ENCODE measurements at regions not wholly inside any gene's neighbourhood (a gene's known extent, or its start where the extent isn't known, plus 50 kb on each side); places are given as distances from the start of the nearest gene placed in this dataset.

GRCh38 chr6:113352029-113352801 lies 504.9 kb upstream of the MARCKS start:
- H3K9me3 ChIP-seq: no peaks in the 10 kb centered on the region
- H3K36me3 ChIP-seq: no peaks in the 10 kb centered on the region
- DNase-seq: no peak
- no peak for TF ChIP-seq CTCF (IDR thresholded peaks at IDR 0.05; ENCODE audit: low read depth, low read length)
- peaks cover 5% of the 10 kb centered on the region for H3K4me1 ChIP-seq
- H3K4me3 ChIP-seq (ENCODE audit: low read depth, low read length): no peak overlapping the region
- H3K27me3 ChIP-seq: no peaks in the 10 kb centered on the region

GRCh38 chr6:113352831-113353230 lies 504.3 kb upstream of the MARCKS start:
- H3K36me3 ChIP-seq: no peaks in the 10 kb centered on the region
- no peak overlapping the region for H3K4me3 ChIP-seq (ENCODE audit: low read depth, low read length)
- no peak for DNase-seq
- no peaks in the 10 kb centered on the region for H3K27me3 ChIP-seq
- H3K4me1 ChIP-seq: peaks cover 5% of the 10 kb centered on the region
- no peak for TF ChIP-seq CTCF (IDR thresholded peaks at IDR 0.05; ENCODE audit: low read depth, low read length)
- no peaks in the 10 kb centered on the region for H3K9me3 ChIP-seq

GRCh38 chr6:113353392-113353791 lies 503.8 kb upstream of the MARCKS start:
- Histone ChIP-seq H3K27me3 (no peaks in the 10 kb centered on the region), H3K4me3 (ENCODE audit: low read depth, low read length) (no peak overlapping the region), H3K4me1 (0 out of 2 replicates have a peak, but pooled peaks cover 2% of the 10 kb centered on the region), H3K36me3 (no peaks in the 10 kb centered on the region), H3K9me3 (no peaks in the 10 kb centered on the region)
- no peak for TF ChIP-seq CTCF (IDR thresholded peaks at IDR 0.05; ENCODE audit: low read depth, low read length)
- DNase-seq: no peak

- no peak for DNase-seq
- no peak for TF ChIP-seq CTCF (IDR thresholded peaks at IDR 0.05; ENCODE audit: low read depth, low read length)
- peaks cover 10% of the 10 kb centered on the region for H3K4me1 ChIP-seq
- no peak overlapping the region for H3K4me3 ChIP-seq (ENCODE audit: low read depth, low read length)
- no peaks in the 10 kb centered on the region for H3K27me3 ChIP-seq
- H3K36me3 ChIP-seq: no peaks in the 10 kb centered on the region
- H3K9me3 ChIP-seq: no peaks in the 10 kb centered on the region
Measured at GRCh38 chr6:113354204-113354895, 502.8 kb upstream of the MARCKS start.

- no peak for DNase-seq
Measured at GRCh38 chr6:113356139-113356538, 501.0 kb upstream of the MARCKS start.

More at GRCh38 chr6:113356139-113356538, 501.0 kb upstream of the MARCKS start:
- no peak overlapping the region for H3K4me3 ChIP-seq (ENCODE audit: low read depth, low read length)
- no peaks in the 10 kb centered on the region for H3K36me3 ChIP-seq
- H3K4me1 ChIP-seq: peaks cover 20% of the 10 kb centered on the region
- no peaks in the 10 kb centered on the region for H3K27me3 ChIP-seq
- H3K9me3 ChIP-seq: no peaks in the 10 kb centered on the region
- no peak for TF ChIP-seq CTCF (IDR thresholded peaks at IDR 0.05; ENCODE audit: low read depth, low read length)
